ENCODE measurements at regions not wholly inside any gene's neighbourhood (a gene's known extent, or its start where the extent isn't known, plus 50 kb on each side); places are given as distances from the start of the nearest gene placed in this dataset.

GRCh38 chr5:135234666-135235401 is 164.2 kb downstream of the MACROH2A1 start:
- DNase-seq = no peak

GRCh38 chr5:135234242-135234641 is 164.8 kb downstream of the MACROH2A1 start:
- no peak for DNase-seq

- no peak for DNase-seq
Measured at GRCh38 chr5:135233477-135233876, 165.6 kb downstream of the MACROH2A1 start.

- DNase-seq = no peak
Measured at GRCh38 chr5:135232958-135233357, 166.1 kb downstream of the MACROH2A1 start.

GRCh38 chr5:135231289-135231688 is 167.7 kb downstream of the MACROH2A1 start:
- no peak for DNase-seq

- no peak for DNase-seq
Measured at GRCh38 chr5:135230251-135230925, 168.6 kb downstream of the MACROH2A1 start.

- no peak for DNase-seq
Measured at GRCh38 chr5:135229679-135230132, 169.3 kb downstream of the MACROH2A1 start.

GRCh38 chr5:135229122-135229521 is 169.9 kb downstream of the MACROH2A1 start:
- no peak for DNase-seq

GRCh38 chr5:135228222-135228621 is 170.8 kb downstream of the MACROH2A1 start:
- no peak for DNase-seq

GRCh38 chr5:135227064-135228022 is 171.7 kb downstream of the MACROH2A1 start:
- no peak for DNase-seq

- DNase-seq = no peak
Measured at GRCh38 chr5:135225856-135226560, 173.0 kb downstream of the MACROH2A1 start.

GRCh38 chr5:135223891-135224625 is 175.0 kb downstream of the MACROH2A1 start:
- no peak for DNase-seq

GRCh38 chr5:135223404-135223803 is 175.6 kb downstream of the MACROH2A1 start:
- DNase-seq = no peak

GRCh38 chr5:135222771-135223170 is 176.3 kb downstream of the MACROH2A1 start:
- DNase-seq = no peak

- DNase-seq = no peak
Measured at GRCh38 chr5:135222171-135222681, 176.8 kb downstream of the MACROH2A1 start.

- DNase-seq = no peak
Measured at GRCh38 chr5:135221696-135222095, 177.3 kb downstream of the MACROH2A1 start.

- no peak for DNase-seq
Measured at GRCh38 chr5:135221187-135221473, 177.9 kb downstream of the MACROH2A1 start.

- DNase-seq = no peak
Measured at GRCh38 chr5:135220394-135221186, 178.4 kb downstream of the MACROH2A1 start.

GRCh38 chr5:135219868-135220267 is 179.2 kb downstream of the MACROH2A1 start:
- DNase-seq = no peak

- no peak for DNase-seq
Measured at GRCh38 chr5:135218790-135219568, 180.1 kb downstream of the MACROH2A1 start.

Data from activated T-cell treated with anti-CD3 and anti-CD28 coated beads for 4 hours (primary cell).